Lower lobe of right lung (tissue), 2 donors: ENCODE measurements at regions not wholly inside any gene's neighbourhood (a gene's known extent, or its start where the extent isn't known, plus 50 kb on each side); places are given as distances from the start of the nearest gene placed in this dataset.
A peak's percentile ranks its signal among the peaks of the same experiment; 100 is the strongest.

ENCODE experiments used
- ATAC-seq, 2 donors: fragments of 200-7000 bp; cut with Tn5 transposase; one replicate each; pipeline ENCODE4 v1.9.1; 2020 to 2022; ENCODE audit warnings: mild to moderate bottlenecking in 2 of 2, moderate library complexity in 2 of 2
- DNase-seq: peaks from one replicate; pipeline ENCODE4 v3.0.0-alpha.2; 2020
- H3K27ac ChIP-seq: fragments of 200-600 bp; one replicate; pipeline ENCODE4 v1.8.0; 2022
- H3K27me3 ChIP-seq: fragments of 200-600 bp; one replicate; pipeline ENCODE4 v1.8.0; 2022; ENCODE audit warnings: low read depth
- H3K36me3 ChIP-seq: fragments of 200-600 bp; one replicate; pipeline ENCODE4 v1.8.0; 2022; ENCODE audit warnings: mild to moderate bottlenecking
- H3K4me1 ChIP-seq: fragments of 200-600 bp; one replicate; pipeline ENCODE4 v1.8.0; 2022
- H3K4me3 ChIP-seq: fragments of 200-600 bp; one replicate; pipeline ENCODE4 v1.8.0; 2022; ENCODE audit warnings: mild to moderate bottlenecking
- H3K9me3 ChIP-seq: fragments of 200-600 bp; one replicate; pipeline ENCODE4 v1.8.0; 2022
- intact Hi-C: fragments of 100-400 bp; cut with DNase I; formaldehyde crosslinking; loops from one replicate; pipeline ENCODE4 v1.11.0; 2022
- TF ChIP-seq, protein P1 (sequence below): fragments of 200-600 bp; IDR thresholded peaks from one replicate; pipeline ENCODE4 v1.8.0; 2022; ENCODE audit warnings: antibody characterized with exemption, mild to moderate bottlenecking
- donor health status: DM: no; HTN: yes; CAD: no; lungs with severe emphysema.

DNA sequence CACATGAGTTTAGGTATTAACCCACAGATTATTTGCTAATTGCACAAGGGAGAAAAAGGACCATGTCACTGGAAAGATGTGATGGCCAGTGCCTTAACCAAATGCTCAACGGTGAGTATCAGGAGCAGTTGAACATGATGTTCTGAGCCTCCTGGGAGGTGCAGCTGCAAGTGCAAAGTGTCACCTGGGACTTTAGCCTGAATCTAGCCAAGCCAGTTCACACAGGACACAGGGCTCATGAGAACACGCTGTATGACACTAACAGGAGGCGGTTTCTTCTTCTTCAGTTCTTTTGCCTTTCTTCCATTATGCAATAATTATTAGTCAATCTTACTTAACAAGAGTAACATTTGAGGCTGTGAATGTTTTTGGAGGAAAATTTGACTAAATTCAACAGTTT, 225.3 kb downstream of the THBS2 start:
- no peaks in the 10 kb centered on the region for H3K4me1 ChIP-seq
- H3K36me3 ChIP-seq, result no peaks in the 10 kb centered on the region
- intact Hi-C loops, result no loop called here
- no peak for ATAC-seq
- no peak overlapping the region for H3K4me3 ChIP-seq
- no peaks in the 10 kb centered on the region for H3K27me3 ChIP-seq
- no peak for DNase-seq
- H3K9me3 ChIP-seq, result no peaks in the 10 kb centered on the region
- TF ChIP-seq, protein P1, sequence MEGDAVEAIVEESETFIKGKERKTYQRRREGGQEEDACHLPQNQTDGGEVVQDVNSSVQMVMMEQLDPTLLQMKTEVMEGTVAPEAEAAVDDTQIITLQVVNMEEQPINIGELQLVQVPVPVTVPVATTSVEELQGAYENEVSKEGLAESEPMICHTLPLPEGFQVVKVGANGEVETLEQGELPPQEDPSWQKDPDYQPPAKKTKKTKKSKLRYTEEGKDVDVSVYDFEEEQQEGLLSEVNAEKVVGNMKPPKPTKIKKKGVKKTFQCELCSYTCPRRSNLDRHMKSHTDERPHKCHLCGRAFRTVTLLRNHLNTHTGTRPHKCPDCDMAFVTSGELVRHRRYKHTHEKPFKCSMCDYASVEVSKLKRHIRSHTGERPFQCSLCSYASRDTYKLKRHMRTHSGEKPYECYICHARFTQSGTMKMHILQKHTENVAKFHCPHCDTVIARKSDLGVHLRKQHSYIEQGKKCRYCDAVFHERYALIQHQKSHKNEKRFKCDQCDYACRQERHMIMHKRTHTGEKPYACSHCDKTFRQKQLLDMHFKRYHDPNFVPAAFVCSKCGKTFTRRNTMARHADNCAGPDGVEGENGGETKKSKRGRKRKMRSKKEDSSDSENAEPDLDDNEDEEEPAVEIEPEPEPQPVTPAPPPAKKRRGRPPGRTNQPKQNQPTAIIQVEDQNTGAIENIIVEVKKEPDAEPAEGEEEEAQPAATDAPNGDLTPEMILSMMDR, result no peak
- no peak overlapping the region for H3K27ac ChIP-seq

DNA sequence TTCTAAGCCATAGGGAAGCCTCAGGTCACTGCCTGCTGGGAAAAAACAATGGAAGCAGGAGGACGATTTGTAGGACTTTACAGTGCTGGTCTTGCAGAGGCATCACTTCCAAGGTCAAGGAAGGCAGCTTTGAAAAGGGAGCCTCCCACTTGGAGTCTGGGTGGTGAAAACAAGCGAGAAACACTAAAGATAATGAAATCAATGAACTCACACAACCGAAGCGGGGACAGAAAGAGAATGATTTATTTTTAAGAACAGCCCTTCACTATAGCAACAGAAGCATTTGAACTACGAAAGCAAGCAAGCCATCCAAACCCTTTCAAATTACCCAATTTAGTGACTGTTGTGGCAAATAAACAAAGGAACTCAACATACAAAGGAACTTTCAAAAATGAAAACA, 227.5 kb downstream of the THBS2 start:
- no peaks in the 10 kb centered on the region for H3K4me1 ChIP-seq
- no peak overlapping the region for H3K4me3 ChIP-seq
- ATAC-seq (no peak), DNase-seq (no peak)
- TF ChIP-seq, protein P1, result no peak
- no peaks in the 10 kb centered on the region for H3K36me3 ChIP-seq
- H3K27ac ChIP-seq, result no peak overlapping the region
- H3K9me3 ChIP-seq, result no peaks in the 10 kb centered on the region
- intact Hi-C loops, result no loop called here
- H3K27me3 ChIP-seq, result no peaks in the 10 kb centered on the region

DNA sequence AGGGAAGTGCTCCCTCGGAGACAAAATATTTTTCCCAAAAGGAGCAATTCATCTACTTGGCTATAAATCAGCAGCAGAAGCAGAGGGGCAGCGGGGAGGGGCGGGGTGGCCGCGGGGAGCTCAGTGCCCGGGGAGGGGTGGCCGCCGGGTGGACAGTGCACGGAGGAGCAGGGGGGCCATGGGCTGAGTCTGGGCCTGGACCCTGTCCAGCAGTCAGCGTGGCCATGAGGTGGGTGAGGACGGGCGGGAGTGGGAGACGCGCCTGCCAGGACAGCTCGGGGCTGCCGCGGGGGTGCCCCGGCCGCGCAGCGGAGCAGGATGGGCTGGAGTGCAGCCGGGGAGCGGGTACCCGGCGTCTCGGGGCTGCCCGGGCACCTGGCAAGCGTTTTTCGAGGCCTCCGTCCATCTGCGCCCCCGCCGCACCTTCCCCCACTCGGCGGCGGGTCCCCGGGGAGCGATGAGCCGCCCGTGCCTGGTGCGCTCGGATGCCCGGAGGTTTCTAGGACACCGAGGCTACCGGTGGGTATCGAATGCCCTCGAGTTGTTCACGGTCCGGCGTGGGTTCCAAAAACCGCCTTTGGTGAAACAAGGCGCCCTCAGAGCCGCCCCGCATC, 229.5 kb downstream of the THBS2 start:
- no peaks in the 10 kb centered on the region for H3K36me3 ChIP-seq
- no peak overlapping the region for H3K27ac ChIP-seq
- TF ChIP-seq, protein P1, result no peak
- H3K4me1 ChIP-seq, result no peaks in the 10 kb centered on the region
- no peak overlapping the region for H3K4me3 ChIP-seq
- peak in 1 of 2 donors; percentile 53 for ATAC-seq
- no peaks in the 10 kb centered on the region for H3K9me3 ChIP-seq
- no peak for DNase-seq
- H3K27me3 ChIP-seq, result peaks cover 5% of the 10 kb centered on the region
- intact Hi-C loops, result no loop called here

DNA sequence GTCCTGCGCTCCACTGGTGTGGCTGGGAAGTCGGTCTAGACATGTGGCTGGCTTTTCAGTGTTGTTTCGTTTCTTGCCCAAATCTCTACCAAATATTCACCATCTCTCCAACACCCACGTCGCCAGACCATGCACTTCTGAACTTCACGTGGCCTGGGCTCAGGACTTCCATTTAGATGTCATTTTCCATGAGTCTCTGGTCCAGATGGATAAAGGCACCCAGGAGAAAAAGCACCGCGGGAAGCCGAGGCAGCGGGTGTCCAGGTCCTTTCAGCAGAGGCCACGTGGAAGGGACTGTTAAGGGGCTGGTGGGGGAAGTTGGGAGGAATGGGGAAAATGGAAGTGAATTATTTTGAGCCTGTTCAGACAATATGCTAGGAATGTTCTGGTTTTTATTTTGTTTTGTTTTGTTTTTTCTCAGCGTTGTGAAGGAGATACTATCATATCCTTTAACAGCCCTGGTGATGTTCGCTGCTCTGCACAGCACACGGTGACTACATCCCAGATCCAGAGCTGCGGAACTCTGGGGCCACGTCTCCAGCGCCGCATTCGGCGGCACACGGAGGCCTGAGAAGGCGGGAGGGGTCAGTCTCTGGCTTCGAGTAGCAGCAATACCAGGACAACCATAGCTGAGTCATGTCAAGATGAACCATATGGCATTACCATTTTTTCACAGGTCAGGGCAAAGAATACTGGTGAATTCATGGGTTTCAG, 230.3 kb downstream of the THBS2 start:
- DNase-seq (no peak), ATAC-seq (no peak)
- no peaks in the 10 kb centered on the region for H3K9me3 ChIP-seq
- intact Hi-C loops, result no loop called here
- H3K27ac ChIP-seq, result no peak overlapping the region
- peaks cover 5% of the 10 kb centered on the region for H3K27me3 ChIP-seq
- H3K4me3 ChIP-seq, result no peak overlapping the region
- H3K4me1 ChIP-seq, result no peaks in the 10 kb centered on the region
- TF ChIP-seq, protein P1, result no peak
- no peaks in the 10 kb centered on the region for H3K36me3 ChIP-seq

DNA sequence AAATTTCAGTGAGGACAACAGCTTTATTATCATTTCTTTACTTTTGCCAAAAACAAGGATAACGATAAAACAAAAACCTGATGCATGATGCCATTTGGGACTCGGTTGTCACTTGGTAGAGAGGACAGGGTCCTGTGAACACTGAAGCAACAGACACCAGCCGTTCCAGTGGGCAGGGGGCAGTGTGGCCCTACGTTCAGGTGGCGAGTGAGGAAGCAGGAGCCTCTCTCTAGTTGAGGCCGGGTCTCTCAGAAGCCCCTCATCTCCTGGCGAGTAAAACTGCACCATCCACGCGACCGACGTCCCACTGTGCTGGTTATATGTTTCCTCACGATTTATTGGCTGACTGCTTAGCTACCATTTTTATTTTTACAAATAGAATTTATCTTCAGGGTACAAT, 231.6 kb downstream of the THBS2 start:
- ATAC-seq (no peak), DNase-seq (no peak)
- peaks cover 5% of the 10 kb centered on the region for H3K27me3 ChIP-seq
- H3K4me1 ChIP-seq, result no peaks in the 10 kb centered on the region
- TF ChIP-seq, protein P1, result no peak
- intact Hi-C loops, result no loop called here
- H3K9me3 ChIP-seq, result peaks cover 3% of the 10 kb centered on the region
- no peaks in the 10 kb centered on the region for H3K36me3 ChIP-seq
- H3K4me3 ChIP-seq, result no peak overlapping the region
- no peak overlapping the region for H3K27ac ChIP-seq
